ENCODE measurements at regions not wholly inside any gene's neighbourhood (a gene's known extent, or its start where the extent isn't known, plus 50 kb on each side); places are given as distances from the start of the nearest gene placed in this dataset.
"Not testable (repeated sequence)": the region's sequence is repeated elsewhere in the genome, so short reads cannot be mapped to it uniquely, and the experiment has no call there.

- no peak for DNase-seq (ENCODE audit: low read depth)
- in situ Hi-C loops (cut with HindIII; ENCODE audit: low pct_unique_long_range_greater_than_20kb, low sequenced_read_pairs), result no loop called here
Observed at GRCh38 chr2:44077942-44078511, 82.2 kb upstream of the LRPPRC start.

- no peak for DNase-seq (ENCODE audit: low read depth)
- in situ Hi-C loops (cut with HindIII; ENCODE audit: low pct_unique_long_range_greater_than_20kb, low sequenced_read_pairs), result no loop called here
Observed at GRCh38 chr2:44079686-44080085, 83.9 kb upstream of the LRPPRC start.

GRCh38 chr2:44083054-44083453, 85.6 kb upstream of the PPM1B start:
- no peak for DNase-seq (ENCODE audit: low read depth)
- in situ Hi-C loops (cut with HindIII; ENCODE audit: low pct_unique_long_range_greater_than_20kb, low sequenced_read_pairs), result no loop called here

DNA sequence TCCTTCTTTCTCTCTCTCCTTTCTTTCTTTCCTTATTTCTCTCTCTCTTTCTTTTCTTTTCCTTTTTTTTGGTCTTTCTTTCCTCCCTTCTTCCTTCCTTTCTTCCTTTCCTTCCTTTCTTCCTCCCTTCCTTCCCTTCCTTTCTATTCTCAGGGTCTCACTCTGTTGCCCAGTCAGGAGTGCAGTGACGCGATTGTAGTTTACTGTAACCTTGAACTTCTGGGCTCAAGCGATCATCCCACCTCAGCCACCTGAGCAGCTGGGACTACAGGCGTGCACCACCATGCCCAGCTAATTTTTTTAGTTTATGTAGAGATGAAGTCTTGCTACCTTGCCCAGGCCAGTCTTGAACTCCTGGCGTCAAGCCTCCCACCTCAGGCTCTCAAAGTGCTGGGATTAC, 83.8 kb upstream of the PPM1B start:
- no peak for DNase-seq (ENCODE audit: low read depth)
- in situ Hi-C loops (cut with HindIII; ENCODE audit: low pct_unique_long_range_greater_than_20kb, low sequenced_read_pairs), result no loop called here

GRCh38 chr2:44086629-44087028, 82.0 kb upstream of the PPM1B start:
- DNase-seq (ENCODE audit: low read depth), result no peak
- in situ Hi-C loops (cut with HindIII; ENCODE audit: low pct_unique_long_range_greater_than_20kb, low sequenced_read_pairs), result no loop called here

- in situ Hi-C loops (cut with HindIII; ENCODE audit: low pct_unique_long_range_greater_than_20kb, low sequenced_read_pairs), result no loop called here
Observed at GRCh38 chr2:44087036-44087713, 81.5 kb upstream of the PPM1B start.

DNA sequence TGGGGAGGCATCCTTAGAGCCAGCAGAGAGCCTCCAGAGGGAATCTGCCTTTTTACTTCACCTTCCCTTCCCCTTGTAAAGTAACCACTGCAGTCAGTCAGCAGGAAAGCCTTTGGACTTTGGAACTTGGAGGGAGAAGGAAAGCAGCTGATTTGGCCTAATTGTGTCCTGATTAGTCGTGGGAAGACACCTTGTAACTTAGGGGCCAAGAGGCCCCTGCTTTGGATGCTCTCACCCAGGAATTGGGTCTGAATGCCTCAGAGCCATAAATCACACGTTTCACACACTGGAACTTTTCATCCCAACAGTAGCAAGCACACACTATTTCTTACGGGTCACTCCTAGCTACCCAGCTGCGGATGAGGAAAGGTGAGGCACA, 81.0 kb upstream of the PPM1B start:
- no peak for DNase-seq (ENCODE audit: low read depth)
- in situ Hi-C loops (cut with HindIII; ENCODE audit: low pct_unique_long_range_greater_than_20kb, low sequenced_read_pairs), result no loop called here

More at GRCh38 chr2:44087036-44087713, 81.5 kb upstream of the PPM1B start:
- DNase-seq (ENCODE audit: low read depth), result peak; percentile 74

DNA sequence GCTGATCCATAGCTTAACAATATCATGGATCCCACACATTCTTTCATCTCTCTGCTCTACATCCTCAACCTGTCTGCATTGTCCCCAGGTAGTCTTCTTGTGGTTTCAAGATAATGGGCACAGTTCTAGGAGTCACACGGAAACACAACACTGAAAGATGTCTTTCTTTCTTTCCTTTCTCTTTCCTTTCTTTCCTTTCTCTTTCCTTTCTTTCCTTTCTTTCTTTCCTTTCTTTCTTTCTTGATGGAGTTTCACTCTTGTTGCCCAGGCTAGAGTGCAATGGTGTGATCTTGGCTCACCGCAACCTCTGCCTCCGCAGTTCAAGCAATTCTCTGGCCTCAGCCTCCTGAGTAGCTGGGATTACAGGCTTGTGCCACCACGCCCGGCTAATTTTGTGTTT, 76.2 kb upstream of the PPM1B start:
- in situ Hi-C loops (cut with HindIII; ENCODE audit: low pct_unique_long_range_greater_than_20kb, low sequenced_read_pairs); DNase-seq (ENCODE audit: low read depth): not testable (repeated sequence)

DNA sequence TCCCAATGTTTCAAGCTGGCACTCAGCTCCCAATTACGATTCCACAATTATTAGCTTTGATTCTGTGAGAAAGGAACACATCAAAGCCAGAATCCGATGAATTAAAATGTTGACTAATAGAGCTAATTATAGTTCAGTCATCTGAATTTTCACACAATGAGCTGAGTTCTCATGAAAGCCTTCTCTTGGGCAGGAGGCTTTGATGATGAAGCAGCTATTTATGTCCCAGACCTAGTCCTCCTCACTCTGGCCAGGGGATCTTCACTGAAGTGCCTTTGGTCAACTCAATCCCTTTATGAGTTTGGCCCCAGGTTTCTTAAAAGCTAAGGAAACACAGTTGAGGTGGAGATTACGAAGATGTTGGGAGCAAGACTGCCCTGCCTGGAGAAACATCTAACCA, 74.7 kb upstream of the PPM1B start:
- DNase-seq (ENCODE audit: low read depth), result no peak
- in situ Hi-C loops (cut with HindIII; ENCODE audit: low pct_unique_long_range_greater_than_20kb, low sequenced_read_pairs), result no loop called here

- DNase-seq (ENCODE audit: low read depth), result no peak
- in situ Hi-C loops (cut with HindIII; ENCODE audit: low pct_unique_long_range_greater_than_20kb, low sequenced_read_pairs), result no loop called here
Observed at GRCh38 chr2:44097322-44097907, 71.3 kb upstream of the PPM1B start.

DNA sequence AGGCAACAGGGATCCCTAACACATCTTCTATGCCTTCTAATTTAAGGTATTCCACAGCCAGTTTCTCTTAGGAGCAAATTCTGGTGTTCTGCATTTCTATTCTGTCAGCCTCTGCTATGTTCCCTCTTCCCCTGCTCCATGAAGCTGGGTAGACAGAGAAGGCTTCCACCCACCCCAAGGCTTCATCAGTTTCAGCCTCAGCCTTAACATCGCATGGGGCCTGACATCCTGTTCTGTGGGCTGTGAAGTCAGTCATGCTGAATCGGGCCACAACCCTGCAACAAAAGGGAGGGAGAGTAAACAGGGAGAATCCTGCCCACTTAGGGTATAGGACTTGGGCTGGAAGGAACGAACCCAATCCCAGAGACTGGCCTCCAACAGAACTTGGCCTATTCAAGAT, 70.6 kb upstream of the PPM1B start:
- in situ Hi-C loops (cut with HindIII; ENCODE audit: low pct_unique_long_range_greater_than_20kb, low sequenced_read_pairs), result no loop called here

GRCh38 chr2:44098891-44099290, 69.8 kb upstream of the PPM1B start:
- no peak for DNase-seq (ENCODE audit: low read depth)
- in situ Hi-C loops (cut with HindIII; ENCODE audit: low pct_unique_long_range_greater_than_20kb, low sequenced_read_pairs), result no loop called here

More for the DNA sequence above, 70.6 kb upstream of the PPM1B start:
- DNase-seq (ENCODE audit: low read depth), result no peak

- DNase-seq (ENCODE audit: low read depth), result peak; percentile 91
Observed at GRCh38 chr2:44100351-44100750, 68.3 kb upstream of the PPM1B start.

DNA sequence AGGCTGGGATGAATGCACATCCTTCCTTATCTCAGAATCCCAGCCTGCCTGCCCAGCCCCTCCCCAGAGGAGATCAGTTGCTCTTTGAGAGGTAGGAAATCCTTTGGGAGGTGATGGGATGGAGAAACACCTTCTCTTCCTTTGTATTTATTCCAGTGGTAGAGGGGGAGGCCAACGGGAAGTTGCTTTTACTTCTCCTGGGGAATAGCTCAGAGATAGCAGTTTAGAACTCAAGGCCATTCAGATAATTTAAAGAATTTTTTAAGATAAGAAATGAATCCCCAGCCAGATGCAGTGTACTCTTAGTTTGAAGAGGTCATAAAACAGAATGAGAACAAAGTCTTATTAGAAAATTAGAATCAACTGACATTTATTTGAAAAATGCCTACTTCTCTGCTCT, 67.4 kb upstream of the PPM1B start:
- DNase-seq (ENCODE audit: low read depth), result no peak
- in situ Hi-C loops (cut with HindIII; ENCODE audit: low pct_unique_long_range_greater_than_20kb, low sequenced_read_pairs), result no loop called here

More at GRCh38 chr2:44100351-44100750, 68.3 kb upstream of the PPM1B start:
- in situ Hi-C loops (cut with HindIII; ENCODE audit: low pct_unique_long_range_greater_than_20kb, low sequenced_read_pairs), result no loop called here

- DNase-seq (ENCODE audit: low read depth), result no peak
- in situ Hi-C loops (cut with HindIII; ENCODE audit: low pct_unique_long_range_greater_than_20kb, low sequenced_read_pairs), result no loop called here
Observed at GRCh38 chr2:44102790-44103562, 65.7 kb upstream of the PPM1B start.

DNA sequence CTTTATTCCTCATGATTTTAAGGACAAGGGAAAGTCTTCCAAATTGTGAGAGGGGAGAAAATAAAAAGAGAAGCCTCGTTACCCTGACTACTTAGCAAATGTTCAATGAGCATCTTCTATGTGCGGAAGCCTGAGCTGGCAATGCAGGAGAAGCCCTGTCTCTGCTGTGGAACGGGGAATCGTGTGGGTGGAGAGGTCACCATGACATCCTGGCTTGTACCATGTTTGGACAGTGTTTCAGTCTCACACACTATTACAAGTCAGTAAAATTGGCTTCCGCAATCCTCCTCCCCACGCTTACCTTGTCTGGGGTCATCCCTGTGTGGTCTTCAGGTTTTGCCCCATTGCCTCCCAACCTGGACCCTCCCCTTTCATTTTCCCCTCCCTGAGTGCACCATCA, 65.0 kb upstream of the PPM1B start:
- no peak for DNase-seq (ENCODE audit: low read depth)
- in situ Hi-C loops (cut with HindIII; ENCODE audit: low pct_unique_long_range_greater_than_20kb, low sequenced_read_pairs), result no loop called here

- no peak for DNase-seq (ENCODE audit: low read depth)
- in situ Hi-C loops (cut with HindIII; ENCODE audit: low pct_unique_long_range_greater_than_20kb, low sequenced_read_pairs), result no loop called here
Observed at GRCh38 chr2:44104855-44105271, 63.8 kb upstream of the PPM1B start.

DNA sequence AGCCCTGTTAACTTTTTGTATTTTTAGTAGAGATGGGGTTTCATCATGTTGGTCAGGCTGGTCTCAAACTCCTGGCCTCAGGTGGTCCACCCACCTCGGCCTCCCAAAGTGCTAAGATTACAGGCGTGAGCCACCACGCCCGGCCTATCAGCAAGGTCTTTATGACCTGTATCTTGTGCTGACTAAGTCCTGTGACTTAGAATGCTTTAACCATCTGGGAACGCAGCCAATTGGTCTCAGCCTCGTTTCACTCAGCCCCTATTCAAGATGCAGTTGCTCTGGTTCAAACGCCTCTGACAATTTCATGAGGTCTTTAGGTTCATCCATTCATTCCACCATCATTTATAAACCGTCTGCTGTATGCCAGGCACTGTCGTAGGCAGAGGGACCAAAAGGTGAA, 62.2 kb upstream of the PPM1B start:
- in situ Hi-C loops (cut with HindIII; ENCODE audit: low pct_unique_long_range_greater_than_20kb, low sequenced_read_pairs); DNase-seq (ENCODE audit: low read depth): not testable (repeated sequence)

DNA sequence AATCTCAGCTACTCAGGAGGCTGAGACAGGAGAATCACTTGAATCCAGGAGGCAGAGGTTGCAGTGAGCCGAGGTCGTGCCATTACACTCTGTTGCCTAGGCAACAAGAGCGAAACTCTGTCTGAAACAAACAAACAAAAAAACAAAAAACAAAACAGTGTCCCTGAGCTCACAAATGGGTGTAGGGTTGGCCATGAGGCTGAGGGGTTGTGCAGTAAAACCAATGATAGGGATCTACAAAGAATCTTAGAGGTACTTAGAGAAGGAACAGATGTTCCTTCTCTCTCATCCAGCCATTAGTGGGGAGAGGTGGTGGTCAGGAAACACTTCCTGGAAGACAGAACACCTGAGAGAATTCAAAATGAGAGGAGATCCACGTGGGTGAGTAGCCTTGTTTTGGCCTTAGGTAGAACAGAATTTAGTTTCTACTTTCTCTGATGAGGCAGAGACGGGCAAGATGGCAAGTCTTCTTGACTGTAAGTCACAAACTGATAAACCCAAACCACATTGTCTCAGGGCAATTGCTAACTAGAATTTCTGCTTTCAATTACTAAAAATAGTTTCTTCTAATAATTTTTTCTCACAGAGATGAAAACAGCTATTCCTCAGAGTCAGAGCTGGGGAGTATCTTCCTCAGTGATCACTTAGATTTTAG, 61.5 kb upstream of the PPM1B start:
- DNase-seq (ENCODE audit: low read depth), result no peak
- in situ Hi-C loops (cut with HindIII; ENCODE audit: low pct_unique_long_range_greater_than_20kb, low sequenced_read_pairs), result no loop called here
